GM12878 (cell line): ENCODE measurements at regions not wholly inside any gene's neighbourhood (a gene's known extent, or its start where the extent isn't known, plus 50 kb on each side); places are given as distances from the start of the nearest gene placed in this dataset.

Source experiments
- CBX3 ChIP-seq: fragments of 200-600 bp; sonication (generic); IDR thresholded peaks from 2 replicates; pipeline ENCODE4 v1.6.1; 2016; ENCODE audit warnings: low read depth, borderline replicate concordance
- HDAC2 ChIP-seq: fragments of 200-600 bp; sonication (generic); IDR thresholded peaks from 2 replicates; pipeline ENCODE4 v1.6.1; 2017
- MYC ChIP-seq: IDR thresholded peaks from 2 replicates; pipeline ENCODE4 v1.6.1; 2011; ENCODE audit warnings: mild to moderate bottlenecking, low read length, moderate library complexity, inconsistent platforms; ENCODE audit not compliant: insufficient read depth, insufficient replicate concordance, insufficient read length, severe bottlenecking
- POLR2A ChIP-seq: IDR thresholded peaks from 2 replicates; pipeline ENCODE4 v1.6.1; 2011; ENCODE audit warnings: low read depth, mild to moderate bottlenecking, low read length
- POLR2AphosphoS5 ChIP-seq: IDR thresholded peaks from 2 replicates; pipeline ENCODE4 v1.6.1; 2011; ENCODE audit warnings: mild to moderate bottlenecking, low read length, inconsistent platforms
- SPI1 ChIP-seq: IDR thresholded peaks from 2 replicates; pipeline ENCODE4 v1.6.1; 2011; ENCODE audit warnings: low read depth, mild to moderate bottlenecking, low read length, moderate library complexity, borderline replicate concordance; ENCODE audit not compliant: insufficient read depth
- SRF ChIP-seq, 2 experiments: IDR thresholded peaks; 2 replicates each; pipeline ENCODE4 v1.6.1; 2011; ENCODE audit warnings: low read depth in 2 of 2, low read length in 2 of 2, mild to moderate bottlenecking in 1 of 2, moderate library complexity in 1 of 2
- ZNF622 ChIP-seq: fragments of 450-650 bp; IDR thresholded peaks from 2 replicates; pipeline ENCODE4 v1.6.1; 2017; ENCODE audit warnings: mild to moderate bottlenecking, inconsistent platforms
- TF ChIP-seq, protein P1 (sequence below), 3 experiments: IDR thresholded peaks in 2 of 3; conservative IDR thresholded peaks in 1 of 3; 2 replicates each; pipeline ENCODE4 v1.5.1; 2011; ENCODE audit warnings: low read depth in 3 of 3, low read length in 3 of 3, mild to moderate bottlenecking in 3 of 3, control low read depth in 2 of 3, moderate library complexity in 2 of 3, inconsistent platforms in 1 of 3, mixed read lengths in 1 of 3; ENCODE audit not compliant: control insufficient read depth in 2 of 3, insufficient read depth in 1 of 3; ENCODE audit errors: extremely low read depth in 1 of 3
- TF ChIP-seq, protein P2 (sequence below): fragments of 450-650 bp; formaldehyde crosslinking; IDR thresholded peaks from 2 replicates; pipeline ENCODE4 v1.4.0; 2022; ENCODE audit warnings: mild to moderate bottlenecking, moderate library complexity
- TF ChIP-seq, protein P3 (sequence below): IDR thresholded peaks from 2 replicates; pipeline ENCODE4 v1.6.1; 2012; ENCODE audit warnings: low read depth, low read length, improper control_type of control experiment
- TF ChIP-seq, protein P4 (sequence below): fragments of 450-650 bp; conservative IDR thresholded peaks from 2 replicates; pipeline ENCODE4 v1.6.1; 2017; ENCODE audit warnings: mild to moderate bottlenecking, moderate library complexity

DNA sequence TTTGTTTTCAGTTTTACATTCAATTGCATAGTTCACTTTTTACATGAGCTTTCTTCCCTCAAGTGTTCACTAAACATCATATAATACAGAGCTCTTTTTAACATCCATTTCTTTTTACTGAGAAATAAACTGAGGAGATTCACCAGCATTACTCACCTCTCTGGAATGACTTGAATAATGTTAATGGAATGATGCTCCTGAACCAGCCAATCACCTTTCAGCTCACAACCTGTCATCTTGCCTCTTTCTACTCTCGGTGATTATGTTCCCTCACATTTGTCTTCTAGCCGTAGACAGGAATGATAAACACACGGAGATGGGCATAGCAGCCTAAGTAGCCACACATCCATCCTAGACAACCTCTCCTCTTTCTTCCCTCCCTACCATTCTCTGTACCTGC is 301.7 kb downstream of the PAX3 start:
- TF ChIP-seq, protein P1, sequence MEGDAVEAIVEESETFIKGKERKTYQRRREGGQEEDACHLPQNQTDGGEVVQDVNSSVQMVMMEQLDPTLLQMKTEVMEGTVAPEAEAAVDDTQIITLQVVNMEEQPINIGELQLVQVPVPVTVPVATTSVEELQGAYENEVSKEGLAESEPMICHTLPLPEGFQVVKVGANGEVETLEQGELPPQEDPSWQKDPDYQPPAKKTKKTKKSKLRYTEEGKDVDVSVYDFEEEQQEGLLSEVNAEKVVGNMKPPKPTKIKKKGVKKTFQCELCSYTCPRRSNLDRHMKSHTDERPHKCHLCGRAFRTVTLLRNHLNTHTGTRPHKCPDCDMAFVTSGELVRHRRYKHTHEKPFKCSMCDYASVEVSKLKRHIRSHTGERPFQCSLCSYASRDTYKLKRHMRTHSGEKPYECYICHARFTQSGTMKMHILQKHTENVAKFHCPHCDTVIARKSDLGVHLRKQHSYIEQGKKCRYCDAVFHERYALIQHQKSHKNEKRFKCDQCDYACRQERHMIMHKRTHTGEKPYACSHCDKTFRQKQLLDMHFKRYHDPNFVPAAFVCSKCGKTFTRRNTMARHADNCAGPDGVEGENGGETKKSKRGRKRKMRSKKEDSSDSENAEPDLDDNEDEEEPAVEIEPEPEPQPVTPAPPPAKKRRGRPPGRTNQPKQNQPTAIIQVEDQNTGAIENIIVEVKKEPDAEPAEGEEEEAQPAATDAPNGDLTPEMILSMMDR (IDR thresholded peaks at IDR 0.05 in 2 of 3, conservative IDR thresholded peaks at IDR 0.05 in 1 of 3; ENCODE audit: control insufficient read depth in 2 of 3, extremely low read depth in 1 of 3, insufficient read depth in 1 of 3, low read depth in 3 of 3, low read length in 3 of 3): no peak
- TF ChIP-seq POLR2AphosphoS5 (no peak), SPI1 (no peak), CBX3 (no peak), MYC (no peak), SRF (IDR thresholded peaks at IDR 0.05; ENCODE audit: low read depth in 2 of 2, low read length in 2 of 2) (no peak), ZNF622 (no peak), POLR2A (no peak), HDAC2 (no peak)
- TF ChIP-seq, protein P2, sequence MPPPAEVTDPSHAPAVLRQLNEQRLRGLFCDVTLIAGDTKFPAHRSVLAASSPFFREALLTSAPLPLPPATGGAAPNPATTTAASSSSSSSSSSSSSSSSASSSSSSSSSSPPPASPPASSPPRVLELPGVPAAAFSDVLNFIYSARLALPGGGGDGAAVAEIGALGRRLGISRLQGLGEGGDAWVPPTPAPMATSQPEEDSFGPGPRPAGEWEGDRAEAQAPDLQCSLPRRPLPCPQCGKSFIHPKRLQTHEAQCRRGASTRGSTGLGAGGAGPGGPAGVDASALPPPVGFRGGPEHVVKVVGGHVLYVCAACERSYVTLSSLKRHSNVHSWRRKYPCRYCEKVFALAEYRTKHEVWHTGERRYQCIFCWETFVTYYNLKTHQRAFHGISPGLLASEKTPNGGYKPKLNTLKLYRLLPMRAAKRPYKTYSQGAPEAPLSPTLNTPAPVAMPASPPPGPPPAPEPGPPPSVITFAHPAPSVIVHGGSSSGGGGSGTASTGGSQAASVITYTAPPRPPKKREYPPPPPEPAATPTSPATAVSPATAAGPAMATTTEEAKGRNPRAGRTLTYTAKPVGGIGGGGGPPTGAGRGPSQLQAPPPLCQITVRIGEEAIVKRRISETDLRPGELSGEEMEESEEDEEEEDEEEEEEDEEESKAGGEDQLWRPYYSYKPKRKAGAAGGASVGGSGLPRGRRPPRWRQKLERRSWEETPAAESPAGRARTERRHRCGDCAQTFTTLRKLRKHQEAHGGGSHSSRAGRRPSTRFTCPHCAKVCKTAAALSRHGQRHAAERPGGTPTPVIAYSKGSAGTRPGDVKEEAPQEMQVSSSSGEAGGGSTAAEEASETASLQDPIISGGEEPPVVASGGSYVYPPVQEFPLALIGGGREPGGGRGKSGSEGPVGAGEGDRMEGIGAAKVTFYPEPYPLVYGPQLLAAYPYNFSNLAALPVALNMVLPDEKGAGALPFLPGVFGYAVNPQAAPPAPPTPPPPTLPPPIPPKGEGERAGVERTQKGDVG (CRISPR knock-in tag): no peak
- TF ChIP-seq, protein P3, sequence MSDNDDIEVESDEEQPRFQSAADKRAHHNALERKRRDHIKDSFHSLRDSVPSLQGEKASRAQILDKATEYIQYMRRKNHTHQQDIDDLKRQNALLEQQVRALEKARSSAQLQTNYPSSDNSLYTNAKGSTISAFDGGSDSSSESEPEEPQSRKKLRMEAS: no peak
- TF ChIP-seq, protein P4, sequence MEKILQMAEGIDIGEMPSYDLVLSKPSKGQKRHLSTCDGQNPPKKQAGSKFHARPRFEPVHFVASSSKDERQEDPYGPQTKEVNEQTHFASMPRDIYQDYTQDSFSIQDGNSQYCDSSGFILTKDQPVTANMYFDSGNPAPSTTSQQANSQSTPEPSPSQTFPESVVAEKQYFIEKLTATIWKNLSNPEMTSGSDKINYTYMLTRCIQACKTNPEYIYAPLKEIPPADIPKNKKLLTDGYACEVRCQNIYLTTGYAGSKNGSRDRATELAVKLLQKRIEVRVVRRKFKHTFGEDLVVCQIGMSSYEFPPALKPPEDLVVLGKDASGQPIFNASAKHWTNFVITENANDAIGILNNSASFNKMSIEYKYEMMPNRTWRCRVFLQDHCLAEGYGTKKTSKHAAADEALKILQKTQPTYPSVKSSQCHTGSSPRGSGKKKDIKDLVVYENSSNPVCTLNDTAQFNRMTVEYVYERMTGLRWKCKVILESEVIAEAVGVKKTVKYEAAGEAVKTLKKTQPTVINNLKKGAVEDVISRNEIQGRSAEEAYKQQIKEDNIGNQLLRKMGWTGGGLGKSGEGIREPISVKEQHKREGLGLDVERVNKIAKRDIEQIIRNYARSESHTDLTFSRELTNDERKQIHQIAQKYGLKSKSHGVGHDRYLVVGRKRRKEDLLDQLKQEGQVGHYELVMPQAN: no peak
